LNCAP (cell line): ENCODE measurements at regions not wholly inside any gene's neighbourhood (a gene's known extent, or its start where the extent isn't known, plus 50 kb on each side); places are given as distances from the start of the nearest gene placed in this dataset.

Experiments
- CTCF ChIP-seq: fragments of 450-650 bp; IDR thresholded peaks from 2 replicates; pipeline ENCODE4 v1.5.1; 2017; ENCODE audit warnings: mild to moderate bottlenecking

DNA sequence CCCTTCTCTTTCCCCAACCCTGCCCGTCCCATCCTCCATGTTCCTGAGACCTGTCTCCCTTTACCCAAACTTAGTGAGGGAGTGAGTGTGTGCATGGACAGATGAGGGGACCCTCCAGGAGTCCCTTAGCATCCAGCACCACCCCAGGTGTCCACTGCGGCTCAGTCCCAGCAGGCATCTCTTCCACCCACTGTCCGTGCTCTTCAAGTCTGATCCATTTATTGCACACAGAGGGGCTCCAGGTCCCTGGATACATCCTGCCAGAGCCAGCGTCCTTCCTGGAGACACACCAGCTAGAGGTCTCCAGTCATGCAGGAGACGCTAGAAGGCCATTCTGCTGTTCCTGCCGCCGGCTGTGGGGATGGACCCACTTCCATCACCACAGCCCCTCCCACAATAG, 239.2 kb downstream of the ADGRD1 start:
- TF ChIP-seq CTCF = no peak

DNA sequence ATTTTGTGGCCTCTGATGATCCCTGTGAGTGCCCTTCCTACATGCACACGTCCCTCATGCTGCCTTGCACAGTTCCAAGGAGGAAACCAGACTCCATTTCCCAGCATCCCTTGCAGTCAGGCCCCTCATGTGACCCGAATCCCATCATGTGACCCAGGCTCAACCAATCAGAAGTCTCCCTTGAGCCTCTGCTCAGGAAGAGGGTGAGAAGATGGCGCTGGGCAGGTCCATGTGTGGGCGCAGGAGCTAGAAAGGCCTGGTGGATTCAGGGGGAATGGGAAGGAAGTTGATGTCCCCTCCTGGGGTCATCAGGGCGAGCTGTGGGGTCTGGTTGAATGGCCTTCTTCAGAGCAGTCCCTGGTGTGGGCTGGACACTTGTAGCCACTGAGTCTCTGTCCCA, 240.5 kb downstream of the ADGRD1 start:
- no peak for TF ChIP-seq CTCF

DNA sequence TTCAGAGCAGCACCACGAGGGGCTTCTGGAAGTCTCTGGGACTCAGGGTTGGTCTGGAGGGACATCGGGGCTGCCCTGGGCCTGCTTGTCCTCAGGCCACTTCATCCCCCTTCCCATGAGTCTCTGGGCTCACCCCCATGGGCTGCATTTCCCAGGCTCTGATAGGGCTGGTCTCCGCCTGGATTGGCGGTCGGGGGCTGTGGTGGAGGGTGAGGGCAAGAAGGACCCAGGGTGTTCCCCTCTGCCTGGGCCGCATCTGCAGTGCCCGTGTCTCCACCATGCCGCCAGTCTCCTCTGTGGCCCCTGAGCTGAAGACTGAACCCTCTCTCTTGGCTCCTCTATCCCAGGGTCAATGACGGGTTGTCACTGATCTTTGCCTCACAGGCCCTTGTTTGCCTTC, 242.1 kb downstream of the ADGRD1 start:
- TF ChIP-seq CTCF = no peak

DNA sequence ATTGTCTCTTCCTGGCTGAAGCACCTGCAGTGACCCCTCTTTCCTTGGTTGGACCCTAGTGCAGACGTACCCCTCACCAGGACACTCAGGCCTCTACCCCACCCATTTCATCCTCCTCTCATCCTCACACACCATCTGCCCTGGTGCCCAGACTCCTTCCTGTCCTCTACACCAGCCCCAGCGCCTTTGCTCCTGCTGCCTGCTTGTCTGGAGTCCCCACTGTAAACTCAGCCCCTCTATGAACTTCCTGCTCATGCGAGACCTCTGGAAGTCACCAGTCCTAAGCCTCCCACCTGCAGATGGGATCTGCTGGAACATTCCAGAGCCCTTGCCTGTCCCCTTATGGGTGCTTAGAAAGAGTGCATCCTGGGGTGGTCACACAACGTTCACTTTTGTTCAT, 242.5 kb downstream of the ADGRD1 start:
- TF ChIP-seq CTCF = no peak

GRCh38 chr12:131197490-131197889, 243.8 kb downstream of the ADGRD1 start:
- no peak for TF ChIP-seq CTCF

GRCh38 chr12:131199221-131199620, 245.5 kb downstream of the ADGRD1 start:
- no peak for TF ChIP-seq CTCF

- TF ChIP-seq CTCF = no peak
These were observed 249.1 kb downstream of the ADGRD1 start for GRCh38 chr12:131202592-131203378.
